ENCODE measurements at regions not wholly inside any gene's neighbourhood (a gene's known extent, or its start where the extent isn't known, plus 50 kb on each side); places are given as distances from the start of the nearest gene placed in this dataset.

DNA sequence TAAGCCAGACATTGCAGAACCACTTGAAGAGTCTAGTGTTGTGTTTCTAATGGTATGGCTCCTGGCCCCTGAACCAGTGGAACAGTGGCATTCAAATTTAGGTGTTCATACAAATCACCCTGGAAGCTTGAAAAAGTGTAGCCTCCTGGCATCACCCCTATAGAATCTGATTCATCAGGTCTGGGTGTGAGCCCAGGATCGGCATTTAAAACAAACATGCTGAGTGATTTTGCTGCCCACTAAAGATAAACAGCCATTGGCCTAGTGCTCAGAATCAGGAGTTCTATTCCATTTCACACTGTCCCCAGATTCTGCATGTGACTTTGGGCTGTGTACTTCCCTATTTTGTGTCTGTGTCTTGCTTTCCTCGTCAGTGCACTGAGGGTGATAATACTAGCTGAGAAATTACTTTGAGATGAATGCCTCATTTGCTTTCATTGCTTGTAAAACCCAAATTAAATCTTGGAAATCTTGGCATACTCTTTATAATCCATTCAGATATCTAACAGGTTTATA, 241.5 kb upstream of the CLINT1 start:
- Mint-ChIP-seq H3K4me3 (no peak overlapping the region), H3K4me1 (ENCODE audit: low read depth) (no peaks in the 10 kb centered on the region), H3K36me3 (ENCODE audit: low read depth) (no peaks in the 10 kb centered on the region), H3K27me3 (peaks cover 8% of the 10 kb centered on the region), H3K27ac (no peak overlapping the region), H3K9me3 (no peaks in the 10 kb centered on the region)
- no peak for DNase-seq

DNA sequence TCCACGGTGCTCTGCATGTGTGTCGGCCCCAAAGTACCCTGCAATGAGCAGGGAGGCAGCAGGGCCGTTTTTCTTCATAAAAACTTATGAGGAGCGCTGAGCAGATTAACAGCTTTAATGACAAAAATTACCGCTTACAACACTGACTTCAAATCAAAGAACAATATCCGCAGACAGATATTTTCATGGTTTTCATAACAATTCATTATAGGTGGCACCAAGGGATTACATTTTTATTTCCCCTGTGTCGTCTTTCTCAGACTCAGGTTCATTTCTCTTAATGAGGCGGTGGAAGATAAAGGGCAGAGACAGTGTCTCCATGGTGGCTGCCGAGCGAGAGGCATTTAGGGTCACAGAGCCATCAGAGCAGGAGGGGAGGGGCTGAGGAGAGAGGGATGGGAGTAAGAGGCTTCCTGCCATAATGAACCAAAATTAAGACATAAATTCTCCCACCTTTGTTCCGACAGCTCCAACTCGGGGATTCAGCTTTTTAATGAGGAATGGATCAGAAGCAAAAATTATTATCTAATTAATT, 240.7 kb upstream of the CLINT1 start:
- Mint-ChIP-seq H3K27me3 (peaks cover 8% of the 10 kb centered on the region), H3K27ac (no peak overlapping the region), H3K4me3 (no peak overlapping the region), H3K9me3 (no peaks in the 10 kb centered on the region), H3K36me3 (ENCODE audit: low read depth) (no peaks in the 10 kb centered on the region), H3K4me1 (ENCODE audit: low read depth) (no peaks in the 10 kb centered on the region)
- DNase-seq = no peak

DNA sequence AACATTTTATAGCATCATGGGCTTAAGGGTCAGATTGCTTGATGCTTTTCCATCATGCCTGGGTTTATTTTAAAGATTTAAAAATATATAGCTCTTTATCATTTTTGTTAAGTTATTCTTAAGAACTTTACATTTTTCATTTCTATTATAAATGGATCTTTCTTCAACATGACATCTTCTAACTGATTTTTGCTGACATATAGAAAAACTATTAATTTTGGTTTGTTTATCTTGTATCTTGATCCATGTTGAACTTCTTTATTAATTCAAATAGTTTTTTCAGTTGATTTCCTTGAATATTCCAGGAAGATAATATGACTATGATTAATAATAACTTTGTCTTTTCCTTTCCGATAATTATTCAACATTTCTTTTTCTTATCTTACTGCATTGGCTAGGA, 237.9 kb upstream of the CLINT1 start:
- Mint-ChIP-seq H3K4me1 (ENCODE audit: low read depth) (no peaks in the 10 kb centered on the region), H3K4me3 (no peak overlapping the region), H3K9me3 (no peaks in the 10 kb centered on the region), H3K27ac (no peak overlapping the region), H3K27me3 (peaks cover 8% of the 10 kb centered on the region), H3K36me3 (ENCODE audit: low read depth) (no peaks in the 10 kb centered on the region)
- DNase-seq = no peak

DNA sequence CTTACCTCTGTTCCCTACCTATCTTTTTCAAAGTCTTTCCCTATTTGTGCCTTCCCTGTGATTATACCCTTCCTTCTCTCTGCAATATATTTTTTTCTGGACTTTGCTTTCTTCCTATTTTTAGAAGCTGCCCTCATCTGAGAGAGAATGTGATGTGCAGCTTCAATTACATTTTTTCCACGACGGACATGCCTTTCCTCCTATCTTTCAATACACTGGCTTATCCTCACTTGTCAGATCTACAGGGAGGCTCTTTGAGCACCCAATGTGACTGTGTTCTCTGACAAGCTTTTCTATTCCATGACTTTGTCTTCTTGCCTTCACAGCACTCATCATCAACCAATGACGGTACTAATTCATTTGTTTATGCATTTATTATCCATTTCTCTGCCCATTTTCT, 227.9 kb upstream of the CLINT1 start:
- no peak for DNase-seq
- peaks cover 24% of the 10 kb centered on the region for H3K27me3 Mint-ChIP-seq
- H3K27ac Mint-ChIP-seq = no peak overlapping the region
- H3K4me3 Mint-ChIP-seq = no peak overlapping the region
- H3K9me3 Mint-ChIP-seq = no peaks in the 10 kb centered on the region
- H3K4me1 Mint-ChIP-seq (ENCODE audit: low read depth) = no peaks in the 10 kb centered on the region
- no peaks in the 10 kb centered on the region for H3K36me3 Mint-ChIP-seq (ENCODE audit: low read depth)

DNA sequence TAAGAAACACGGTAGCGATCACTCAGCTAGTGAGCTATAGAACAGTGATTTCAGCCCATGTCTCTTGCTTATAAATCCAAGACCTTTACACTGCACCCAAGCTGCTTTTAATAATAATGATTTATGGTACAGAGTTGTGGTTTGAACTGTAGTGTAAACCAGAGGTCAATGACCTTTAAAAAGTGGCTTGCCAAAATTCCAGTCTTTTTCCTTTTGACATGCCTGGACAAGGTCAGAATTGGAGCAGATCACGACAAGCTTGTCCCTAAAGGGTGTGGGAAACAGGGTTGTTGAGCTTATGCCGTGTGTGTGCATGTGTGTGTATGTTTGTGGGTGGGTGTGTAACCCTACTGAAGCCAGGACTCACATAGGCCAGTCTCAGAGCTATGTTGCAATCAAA, 225.3 kb upstream of the CLINT1 start:
- Mint-ChIP-seq H3K4me3 (no peak overlapping the region), H3K27ac (no peak overlapping the region), H3K36me3 (ENCODE audit: low read depth) (no peaks in the 10 kb centered on the region), H3K27me3 (peaks cover 24% of the 10 kb centered on the region), H3K4me1 (ENCODE audit: low read depth) (no peaks in the 10 kb centered on the region), H3K9me3 (no peaks in the 10 kb centered on the region)
- DNase-seq = no peak

DNA sequence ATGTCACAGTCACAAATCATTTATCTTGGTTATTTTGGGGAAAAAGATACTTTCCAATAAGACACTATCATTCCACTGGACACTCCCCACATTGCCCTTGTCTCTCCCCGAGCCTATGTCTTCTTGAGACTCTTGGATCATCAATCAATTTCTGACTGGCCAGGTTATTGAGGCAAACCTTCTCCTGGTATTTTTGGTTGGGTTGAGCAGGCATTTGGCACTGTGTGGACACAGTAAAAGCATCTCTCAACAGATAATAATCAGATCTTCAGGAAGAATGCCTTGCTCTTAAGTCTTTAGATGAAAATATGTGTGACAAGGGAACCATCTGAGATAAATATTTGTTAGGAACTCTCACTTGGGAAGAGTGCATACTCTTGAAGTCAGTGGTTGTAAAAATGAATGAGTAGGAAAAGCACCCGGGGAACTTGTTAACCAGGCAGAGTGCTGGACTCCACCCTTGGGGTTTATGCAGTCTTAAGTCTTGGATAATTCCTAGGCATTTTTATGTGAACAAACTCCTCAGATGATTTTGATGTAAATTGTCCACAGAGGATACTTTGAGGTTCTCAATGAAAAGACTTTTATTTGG, 223.8 kb upstream of the CLINT1 start:
- H3K27me3 Mint-ChIP-seq = peaks cover 21% of the 10 kb centered on the region
- H3K4me1 Mint-ChIP-seq (ENCODE audit: low read depth) = no peaks in the 10 kb centered on the region
- no peak for DNase-seq
- H3K27ac Mint-ChIP-seq = no peak overlapping the region
- no peaks in the 10 kb centered on the region for H3K36me3 Mint-ChIP-seq (ENCODE audit: low read depth)
- no peak overlapping the region for H3K4me3 Mint-ChIP-seq
- H3K9me3 Mint-ChIP-seq = no peaks in the 10 kb centered on the region

DNA sequence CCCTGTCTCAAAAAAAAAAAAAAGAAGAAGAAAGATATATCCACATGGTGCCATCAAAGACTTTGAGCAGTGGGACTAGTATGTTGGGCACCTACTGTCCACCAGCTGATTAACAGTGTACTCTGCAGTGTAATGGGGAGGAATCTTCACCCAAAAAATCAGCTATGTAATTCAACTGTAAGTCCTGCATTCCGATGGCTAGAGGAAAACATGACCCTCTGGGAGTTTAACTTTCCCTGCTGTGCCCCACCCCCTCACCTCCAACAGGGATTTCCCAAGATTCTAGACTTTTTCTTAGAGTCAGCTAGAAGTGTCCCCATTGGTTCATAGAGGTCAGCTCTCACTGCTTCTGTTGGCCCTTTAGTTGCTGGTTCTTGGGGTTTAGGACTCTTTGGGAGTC, 221.2 kb upstream of the CLINT1 start:
- Mint-ChIP-seq H3K4me3 (no peak overlapping the region), H3K9me3 (no peaks in the 10 kb centered on the region), H3K27me3 (peaks cover 18% of the 10 kb centered on the region), H3K27ac (no peak overlapping the region), H3K4me1 (ENCODE audit: low read depth) (peaks cover 5% of the 10 kb centered on the region), H3K36me3 (ENCODE audit: low read depth) (no peaks in the 10 kb centered on the region)
- no peak for DNase-seq

DNA sequence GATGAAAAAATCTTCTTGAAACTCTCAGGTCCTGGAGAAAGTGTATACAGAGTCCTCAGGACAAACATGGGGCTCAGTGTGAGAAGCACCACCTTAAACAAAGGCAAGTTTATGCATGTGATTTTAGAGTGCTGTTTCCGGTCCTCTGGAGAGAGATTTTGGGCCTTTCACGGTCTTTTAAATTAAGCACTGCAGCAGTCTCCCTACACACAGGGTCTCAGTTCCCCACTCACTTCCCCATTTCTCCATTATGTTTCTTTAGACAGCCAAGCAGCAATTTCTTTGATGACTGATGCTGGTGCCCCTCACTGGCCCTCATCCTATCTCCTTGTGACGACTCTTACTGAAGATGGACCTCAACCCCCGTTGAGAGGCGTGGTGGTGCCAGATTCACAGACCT, 220.2 kb upstream of the CLINT1 start:
- no peak overlapping the region for H3K4me3 Mint-ChIP-seq
- no peak for DNase-seq
- H3K27ac Mint-ChIP-seq = no peak overlapping the region
- no peaks in the 10 kb centered on the region for H3K9me3 Mint-ChIP-seq
- peaks cover 7% of the 10 kb centered on the region for H3K4me1 Mint-ChIP-seq (ENCODE audit: low read depth)
- no peaks in the 10 kb centered on the region for H3K36me3 Mint-ChIP-seq (ENCODE audit: low read depth)
- peaks cover 14% of the 10 kb centered on the region for H3K27me3 Mint-ChIP-seq

DNA sequence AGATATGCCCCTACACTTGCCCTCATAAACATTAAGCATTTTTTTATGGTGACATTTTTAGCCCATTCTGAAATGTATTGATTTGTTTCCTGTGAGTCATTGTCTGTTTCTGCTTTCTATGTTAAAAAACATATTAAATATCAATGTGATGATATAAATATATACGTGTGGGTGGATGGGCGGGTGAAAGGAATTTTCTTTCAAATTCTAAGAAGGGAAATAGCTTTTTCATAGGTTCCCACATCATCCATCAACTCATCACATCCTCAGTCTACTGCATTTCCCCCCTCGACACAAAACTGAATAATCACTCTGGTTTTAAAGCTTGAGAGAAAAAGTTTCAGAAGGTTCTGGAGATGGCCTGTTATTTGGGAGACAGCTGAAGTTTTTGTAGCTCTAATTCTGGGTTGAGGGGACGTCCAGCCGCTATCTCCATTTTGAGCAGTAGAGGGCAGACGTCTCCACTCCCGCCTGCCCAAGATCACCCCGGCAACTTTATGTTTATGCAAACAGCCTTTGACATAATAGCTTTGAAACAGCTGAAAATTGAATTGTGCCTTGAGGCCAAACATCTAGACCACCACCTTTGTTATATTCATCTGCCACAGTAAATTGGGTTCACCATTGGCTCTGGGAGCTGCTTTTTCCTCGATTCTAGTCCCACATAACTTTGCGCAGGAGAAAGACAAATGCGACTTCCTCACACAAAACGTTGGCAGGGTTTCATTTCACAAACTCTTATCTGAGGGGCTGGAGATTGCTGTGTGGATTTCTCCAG, 216.2 kb upstream of the CLINT1 start:
- DNase-seq = peak; percentile 49
- H3K27me3 Mint-ChIP-seq = peaks cover 7% of the 10 kb centered on the region
- H3K4me1 Mint-ChIP-seq (ENCODE audit: low read depth) = peaks cover 7% of the 10 kb centered on the region
- H3K27ac Mint-ChIP-seq = no peak overlapping the region
- H3K36me3 Mint-ChIP-seq (ENCODE audit: low read depth) = no peaks in the 10 kb centered on the region
- no peaks in the 10 kb centered on the region for H3K9me3 Mint-ChIP-seq
- H3K4me3 Mint-ChIP-seq = no peak overlapping the region

DNA sequence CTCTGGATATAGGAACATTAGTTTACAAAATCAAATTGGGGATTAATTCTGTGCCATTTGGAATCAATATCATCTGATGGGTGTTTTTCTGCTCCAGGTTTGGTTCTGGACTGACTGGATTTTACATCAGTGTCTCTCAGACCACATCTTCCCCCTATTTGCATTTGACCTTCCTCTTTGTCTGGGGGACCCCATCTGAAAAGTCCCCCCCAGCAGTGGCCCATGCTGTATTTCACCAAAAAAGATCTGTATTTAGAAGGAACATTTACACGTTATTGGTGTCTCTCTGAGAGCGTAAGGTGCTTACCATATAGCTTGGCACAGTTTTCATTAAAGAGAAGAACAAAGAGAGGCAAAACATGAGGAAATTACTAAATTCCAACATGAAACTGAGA, 215.6 kb upstream of the CLINT1 start:
- Mint-ChIP-seq H3K36me3 (ENCODE audit: low read depth) (no peaks in the 10 kb centered on the region), H3K9me3 (no peaks in the 10 kb centered on the region), H3K4me3 (no peak overlapping the region), H3K27ac (no peak overlapping the region), H3K4me1 (ENCODE audit: low read depth) (peaks cover 7% of the 10 kb centered on the region), H3K27me3 (peaks cover 7% of the 10 kb centered on the region)
- DNase-seq = no peak

DNA sequence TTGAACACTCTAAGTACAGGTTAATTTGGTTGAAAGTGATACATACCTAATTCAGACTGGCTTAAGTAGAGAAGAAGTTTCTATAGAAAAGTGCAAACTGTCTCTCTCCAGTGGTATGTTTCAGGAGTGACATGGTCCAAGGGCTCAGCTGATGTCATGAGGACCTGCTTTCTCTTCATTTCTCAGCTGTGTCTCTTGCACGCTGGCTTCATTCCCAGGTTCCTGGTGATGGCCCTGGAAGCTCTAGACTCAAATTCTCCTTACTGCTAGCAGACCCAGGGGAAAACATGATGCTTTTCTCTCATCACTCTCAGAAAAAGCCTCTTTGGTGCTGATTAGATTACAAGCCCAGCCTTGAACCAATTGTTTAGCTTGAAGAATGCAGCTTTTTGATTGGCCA, 211.9 kb upstream of the CLINT1 start:
- Mint-ChIP-seq H3K4me3 (no peak overlapping the region), H3K27ac (no peak overlapping the region), H3K36me3 (ENCODE audit: low read depth) (no peaks in the 10 kb centered on the region), H3K9me3 (no peaks in the 10 kb centered on the region), H3K27me3 (peaks cover 7% of the 10 kb centered on the region), H3K4me1 (ENCODE audit: low read depth) (peaks cover 7% of the 10 kb centered on the region)
- DNase-seq = no peak

DNA sequence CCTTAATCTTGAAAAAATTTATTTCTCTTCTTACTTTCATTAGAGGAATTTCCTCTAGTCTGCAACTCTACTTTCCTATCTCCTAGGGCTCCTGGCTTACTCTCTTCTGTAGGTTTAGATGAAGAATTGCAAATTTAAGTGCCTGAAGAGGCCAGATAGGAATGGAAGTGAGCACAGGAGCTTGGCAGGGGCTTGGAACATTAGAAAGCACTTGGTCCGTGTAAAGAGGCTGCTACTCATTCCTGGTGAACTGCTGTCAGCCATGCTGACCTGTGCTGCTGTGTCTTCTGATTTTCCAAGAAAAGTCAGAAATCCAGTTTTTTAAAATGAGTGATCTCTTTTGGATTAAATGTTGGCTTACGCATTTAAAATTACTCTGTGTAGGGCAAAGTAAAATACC, 210.9 kb upstream of the CLINT1 start:
- no peak overlapping the region for H3K4me3 Mint-ChIP-seq
- no peak for DNase-seq
- H3K27ac Mint-ChIP-seq = no peak overlapping the region
- H3K9me3 Mint-ChIP-seq = no peaks in the 10 kb centered on the region
- peaks cover 2% of the 10 kb centered on the region for H3K4me1 Mint-ChIP-seq (ENCODE audit: low read depth)
- H3K36me3 Mint-ChIP-seq (ENCODE audit: low read depth) = no peaks in the 10 kb centered on the region
- H3K27me3 Mint-ChIP-seq = peaks cover 2% of the 10 kb centered on the region

DNA sequence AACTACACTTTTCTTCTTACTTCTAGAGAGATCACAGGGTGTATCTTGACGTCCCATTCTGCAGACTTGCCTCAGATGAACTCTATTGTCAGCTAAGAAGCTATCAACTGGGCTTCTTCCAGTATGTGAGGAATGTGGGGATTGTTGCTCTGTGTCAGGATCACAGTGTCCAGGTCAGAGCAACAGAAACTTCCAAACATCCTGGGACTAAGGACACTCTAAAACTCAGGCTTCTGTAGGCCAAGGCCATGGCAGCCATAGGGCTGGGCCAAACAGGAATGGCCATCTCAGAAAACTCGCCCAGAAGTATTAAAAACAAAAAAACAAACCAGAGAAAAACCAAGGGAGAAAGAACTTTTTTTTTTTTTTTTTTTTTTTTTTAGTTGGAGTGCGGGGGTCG, 210.0 kb upstream of the CLINT1 start:
- Mint-ChIP-seq H3K4me3 (no peak overlapping the region), H3K27me3 (peaks cover 2% of the 10 kb centered on the region)
- DNase-seq = no peak

DNA sequence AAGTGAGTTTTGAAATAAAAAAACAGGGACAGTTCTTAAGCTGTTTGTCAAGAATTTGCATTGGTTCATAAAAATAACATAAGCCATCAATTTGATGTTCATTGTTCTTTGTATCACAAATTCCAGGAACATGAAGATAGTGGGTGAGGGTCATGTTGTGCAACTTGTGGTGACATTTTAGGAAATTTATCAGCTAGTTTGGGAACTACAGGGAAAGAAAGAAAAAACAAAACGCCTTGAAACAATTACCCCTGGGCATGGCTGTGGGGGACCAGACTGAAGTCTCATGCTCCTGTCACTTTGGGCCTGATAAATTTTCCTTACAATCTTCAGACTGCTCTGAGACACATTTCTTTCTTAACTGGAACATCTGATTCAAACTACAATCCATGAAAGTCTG, 207.1 kb upstream of the CLINT1 start:
- no peak overlapping the region for H3K27ac Mint-ChIP-seq
- no peaks in the 10 kb centered on the region for H3K36me3 Mint-ChIP-seq (ENCODE audit: low read depth)

More for the DNA sequence above, 210.0 kb upstream of the CLINT1 start:
- H3K9me3 Mint-ChIP-seq = no peaks in the 10 kb centered on the region
- H3K36me3 Mint-ChIP-seq (ENCODE audit: low read depth) = no peaks in the 10 kb centered on the region
- no peaks in the 10 kb centered on the region for H3K4me1 Mint-ChIP-seq (ENCODE audit: low read depth)
- no peak overlapping the region for H3K27ac Mint-ChIP-seq

More for the DNA sequence above, 207.1 kb upstream of the CLINT1 start:
- H3K9me3 Mint-ChIP-seq = no peaks in the 10 kb centered on the region
- no peak for DNase-seq
- no peak overlapping the region for H3K4me3 Mint-ChIP-seq
- peaks cover 4% of the 10 kb centered on the region for H3K27me3 Mint-ChIP-seq
- H3K4me1 Mint-ChIP-seq (ENCODE audit: low read depth) = no peaks in the 10 kb centered on the region
